Endothelial cell of umbilical vein (primary cell): ENCODE measurements at regions not wholly inside any gene's neighbourhood (a gene's known extent, or its start where the extent isn't known, plus 50 kb on each side); places are given as distances from the start of the nearest gene placed in this dataset.

Source experiments
- BruUV-seq: library from RNA; stranded (reverse); fragments of 400-500 nt; replicated peaks from 2 replicates; lab custom pipeline; 2021; lab: Mats Ljungman, UMichigan
- CTCF ChIA-PET: fragments of 300-600, 350-600 bp; sonication (Branson Sonifier 250); formaldehyde crosslinking; loops from one replicate; lab custom pipeline; 2021; ENCODE audit warnings: antibody characterized with exemption, inconsistent platforms; lab: Charles Lee
- POLR2A ChIA-PET: fragments of 300-600, 350-600 bp; sonication (Branson Sonifier 250); formaldehyde crosslinking; loops from one replicate; lab custom pipeline; 2021; ENCODE audit warnings: antibody characterized with exemption, inconsistent platforms; lab: Charles Lee
- DNase-seq: peaks from one replicate; pipeline ENCODE4 v3.0.0-alpha.2; 2011; ENCODE audit warnings: low read depth, low spot score
- FAIRE-seq: peaks from 2 replicates; lab custom pipeline; 2011; peaks lifted over from hg19 to GRCh38; lab: Jason Lieb, UNC
- H2AFZ ChIP-seq: 2 replicates; pipeline ENCODE4 v1.6.0; 2012; ENCODE audit warnings: low read depth, low read length, control low read depth, inconsistent platforms
- H3K27ac ChIP-seq: 2 replicates; pipeline ENCODE4 v1.5.1; 2011; ENCODE audit warnings: low read depth, mild to moderate bottlenecking, control low read depth, low read length, moderate library complexity; ENCODE audit not compliant: insufficient read depth
- H3K27me3 ChIP-seq, 2 experiments: 2 replicates each; pipeline versions ENCODE4 v1.6.0 to v1.6.1; 2011; ENCODE audit warnings: low read length in 2 of 2, mixed read lengths in 1 of 2; ENCODE audit not compliant: control insufficient read depth in 2 of 2, insufficient read depth in 2 of 2
- H3K36me3 ChIP-seq, 2 experiments: 2 replicates in 1 of 2; 3 replicates in 1 of 2; pipeline ENCODE4 v1.5.1; 2011; ENCODE audit warnings: low read length in 2 of 2, mild to moderate bottlenecking in 1 of 2, moderate library complexity in 1 of 2; ENCODE audit not compliant: control insufficient read depth in 2 of 2, insufficient read depth in 2 of 2; ENCODE audit errors: extremely low read depth in 1 of 2
- H3K4me1 ChIP-seq: 3 replicates; pipeline ENCODE4 v1.5.1; 2011; ENCODE audit warnings: mild to moderate bottlenecking, low read length; ENCODE audit not compliant: control insufficient read depth, insufficient read depth; ENCODE audit errors: extremely low read depth
- H3K4me2 ChIP-seq: 2 replicates; pipeline ENCODE4 v1.6.1; 2011; ENCODE audit warnings: low read length, control low read depth, mixed read lengths; ENCODE audit not compliant: insufficient read depth
- H3K4me3 ChIP-seq, 3 experiments: fragments of 200-600 bp in 1 of 3; sonication (generic), shearing (Covaris generic) in 1 of 3; replicated peaks in 1 of 3; 2 replicates each; pipeline ENCODE4 v1.5.1; 2011 to 2016; ENCODE audit warnings: control low read depth in 3 of 3, low read length in 3 of 3, mild to moderate bottlenecking in 2 of 3, inconsistent platforms in 1 of 3, low read depth in 1 of 3, moderate library complexity in 1 of 3; ENCODE audit not compliant: insufficient read depth in 1 of 3
- H3K79me2 ChIP-seq: 2 replicates; pipeline ENCODE4 v1.6.0; 2012; ENCODE audit warnings: low read length, inconsistent platforms; ENCODE audit not compliant: control insufficient read depth, insufficient read depth
- H3K9ac ChIP-seq: replicated peaks from 2 replicates; pipeline ENCODE3; 2011; ENCODE audit warnings: low read length, control low read depth; ENCODE audit not compliant: insufficient read depth; ENCODE audit errors: extremely low read depth
- H3K9me1 ChIP-seq: replicated peaks from 3 replicates; pipeline ENCODE4 v1.6.0; 2011; ENCODE audit warnings: mild to moderate bottlenecking, low read length; ENCODE audit not compliant: control insufficient read depth, insufficient read depth; ENCODE audit errors: extremely low read depth
- H3K9me3 ChIP-seq: replicated peaks from 2 replicates; pipeline ENCODE4 v1.5.1; 2012; ENCODE audit warnings: low read length, inconsistent platforms; ENCODE audit not compliant: control insufficient read depth, insufficient read depth
- H4K20me1 ChIP-seq: replicated peaks from 2 replicates; pipeline ENCODE3; 2011; ENCODE audit warnings: mild to moderate bottlenecking, low read length; ENCODE audit not compliant: control insufficient read depth, insufficient read depth; ENCODE audit errors: extremely low read depth
- EZH2 ChIP-seq: IDR thresholded peaks from 2 replicates; pipeline ENCODE4 v1.6.1; 2012; ENCODE audit warnings: borderline replicate concordance, low read depth, mild to moderate bottlenecking, moderate library complexity, low read length, inconsistent platforms; ENCODE audit not compliant: severe bottlenecking
- FOS ChIP-seq: IDR thresholded peaks from 2 replicates; pipeline ENCODE4 v1.6.1; 2011; ENCODE audit warnings: mild to moderate bottlenecking, low read length, moderate library complexity, borderline replicate concordance; ENCODE audit not compliant: insufficient read depth
- GATA2 ChIP-seq: IDR thresholded peaks from 2 replicates; pipeline ENCODE4 v1.7.0; 2011; ENCODE audit warnings: low read depth, mild to moderate bottlenecking, moderate library complexity, mixed read lengths, low read length; ENCODE audit not compliant: insufficient read length, insufficient read depth
- JUN ChIP-seq: IDR thresholded peaks from 2 replicates; pipeline ENCODE4 v1.6.1; 2011; ENCODE audit warnings: borderline replicate concordance, low read depth; ENCODE audit not compliant: insufficient read length, insufficient read depth
- MYC ChIP-seq: IDR thresholded peaks from one replicate; pipeline ENCODE4 v1.6.1; 2011; ENCODE audit warnings: mild to moderate bottlenecking, low read depth, low read length
- POLR2A ChIP-seq: IDR thresholded peaks from 2 replicates; pipeline ENCODE4 v1.6.1; 2012; ENCODE audit warnings: low read depth, mild to moderate bottlenecking, control low read depth, low read length
- POLR2AphosphoS5 ChIP-seq: IDR thresholded peaks from 2 replicates; pipeline ENCODE4 v1.6.1; 2012; ENCODE audit warnings: low read depth, mild to moderate bottlenecking, control low read depth, low read length, moderate library complexity; ENCODE audit not compliant: insufficient read depth
- dilution Hi-C: fragments of 300-500 bp; cut with MboI; formaldehyde crosslinking; loops from one replicate; pipeline ENCODE4 v1.15.0; 2019; ENCODE audit warnings: low sequenced_read_pairs; ENCODE audit not compliant: extremely low pct_ligation_motif_present
- intact Hi-C: fragments of 100-400 bp; cut with micrococcal nuclease; formaldehyde crosslinking; loops from one replicate; pipeline ENCODE4 v1.10.0; 2022
- TF ChIP-seq, protein P1 (sequence below), 2 donors: IDR thresholded peaks; 1 replicate in 1 of 2; 2 replicates in 1 of 2; pipeline ENCODE4 v1.5.1; 2011; ENCODE audit warnings: low read length in 2 of 2, mild to moderate bottlenecking in 2 of 2, moderate library complexity in 2 of 2, control low read depth in 1 of 2, inconsistent platforms in 1 of 2, low read depth in 1 of 2; ENCODE audit not compliant: insufficient read depth in 1 of 2; ENCODE audit errors: extremely low read depth in 1 of 2
- TF ChIP-seq, protein P2 (sequence below): IDR thresholded peaks from 2 replicates; pipeline ENCODE4 v1.6.1; 2011; ENCODE audit not compliant: insufficient read depth, insufficient read length

DNA sequence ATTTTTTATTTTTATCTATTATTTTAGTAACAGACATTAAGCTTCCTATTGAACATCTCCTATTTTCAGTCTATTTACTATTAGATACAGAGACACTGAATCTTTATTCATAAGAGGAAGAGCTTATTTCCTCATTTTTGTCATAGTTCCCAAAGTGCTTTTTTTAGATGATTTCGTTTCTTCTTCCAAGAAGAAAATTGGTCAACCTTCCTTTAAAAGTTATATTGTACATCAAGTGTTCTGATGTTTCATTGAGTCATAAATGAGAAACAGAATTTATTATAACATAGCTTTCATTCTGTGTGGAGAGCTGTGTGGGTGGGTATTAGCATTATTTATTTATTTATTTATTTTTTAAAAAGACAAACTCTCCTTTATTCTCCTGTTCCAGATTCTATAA, 50.6 kb upstream of the BACH1 start:
- H2AFZ ChIP-seq = no peak overlapping the region
- TF ChIP-seq JUN (no peak), POLR2AphosphoS5 (no peak), GATA2 (no peak), POLR2A (no peak), FOS (no peak), EZH2 (no peak), MYC (no peak)
- TF ChIP-seq, protein P1, sequence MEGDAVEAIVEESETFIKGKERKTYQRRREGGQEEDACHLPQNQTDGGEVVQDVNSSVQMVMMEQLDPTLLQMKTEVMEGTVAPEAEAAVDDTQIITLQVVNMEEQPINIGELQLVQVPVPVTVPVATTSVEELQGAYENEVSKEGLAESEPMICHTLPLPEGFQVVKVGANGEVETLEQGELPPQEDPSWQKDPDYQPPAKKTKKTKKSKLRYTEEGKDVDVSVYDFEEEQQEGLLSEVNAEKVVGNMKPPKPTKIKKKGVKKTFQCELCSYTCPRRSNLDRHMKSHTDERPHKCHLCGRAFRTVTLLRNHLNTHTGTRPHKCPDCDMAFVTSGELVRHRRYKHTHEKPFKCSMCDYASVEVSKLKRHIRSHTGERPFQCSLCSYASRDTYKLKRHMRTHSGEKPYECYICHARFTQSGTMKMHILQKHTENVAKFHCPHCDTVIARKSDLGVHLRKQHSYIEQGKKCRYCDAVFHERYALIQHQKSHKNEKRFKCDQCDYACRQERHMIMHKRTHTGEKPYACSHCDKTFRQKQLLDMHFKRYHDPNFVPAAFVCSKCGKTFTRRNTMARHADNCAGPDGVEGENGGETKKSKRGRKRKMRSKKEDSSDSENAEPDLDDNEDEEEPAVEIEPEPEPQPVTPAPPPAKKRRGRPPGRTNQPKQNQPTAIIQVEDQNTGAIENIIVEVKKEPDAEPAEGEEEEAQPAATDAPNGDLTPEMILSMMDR (IDR thresholded peaks at IDR 0.05; ENCODE audit: extremely low read depth in 1 of 2, insufficient read depth in 1 of 2, low read depth in 1 of 2, low read length in 2 of 2) = no peak
- TF ChIP-seq, protein P2, sequence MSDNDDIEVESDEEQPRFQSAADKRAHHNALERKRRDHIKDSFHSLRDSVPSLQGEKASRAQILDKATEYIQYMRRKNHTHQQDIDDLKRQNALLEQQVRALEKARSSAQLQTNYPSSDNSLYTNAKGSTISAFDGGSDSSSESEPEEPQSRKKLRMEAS = no peak
- no peaks in the 10 kb centered on the region for H3K9me3 ChIP-seq
- no peaks in the 10 kb centered on the region for H3K9me1 ChIP-seq
- H3K9ac ChIP-seq = no peak overlapping the region
- no peaks in the 10 kb centered on the region for H3K27me3 ChIP-seq
- H4K20me1 ChIP-seq = no peaks in the 10 kb centered on the region
- intact Hi-C loops = no loop called here
- no peak overlapping the region for H3K4me2 ChIP-seq
- no peaks in the 10 kb centered on the region for H3K36me3 ChIP-seq
- no peak for FAIRE-seq
- no peak overlapping the region for H3K4me3 ChIP-seq
- POLR2A ChIA-PET = no interaction called here
- DNase-seq = no peak
- H3K27ac ChIP-seq = no peak overlapping the region
- no peaks in the 10 kb centered on the region for H3K79me2 ChIP-seq
- no peaks in the 10 kb centered on the region for H3K4me1 ChIP-seq
- no TSS peak for BruUV-seq
- CTCF ChIA-PET = interaction anchor here (1.4 to 1.7 kb wide), 3 partner anchors 11 to 100 kb away, joined by 3 to 9 read pairs (median 3); no protein-coding TSS in a partner anchor
- dilution Hi-C loops = no loop called here
